Astrocyte (in vitro differentiated cells and primary cell): ENCODE measurements at regions not wholly inside any gene's neighbourhood (a gene's known extent, or its start where the extent isn't known, plus 50 kb on each side); places are given as distances from the start of the nearest gene placed in this dataset.

Experiments
- DNase-seq: peaks from one replicate; pipeline ENCODE4 v3.0.0-alpha.2; 2010; ENCODE audit warnings: low read depth
- FAIRE-seq: peaks from 2 replicates; lab custom pipeline; 2011; peaks lifted over from hg19 to GRCh38; lab: Jason Lieb, UNC
- H2AFZ ChIP-seq: 2 replicates; pipeline ENCODE4 v1.6.0; 2012; ENCODE audit warnings: low read depth, low read length, inconsistent platforms
- H3K27ac ChIP-seq: 2 replicates; pipeline ENCODE4 v1.5.1; 2011; ENCODE audit warnings: low read depth, low read length, inconsistent platforms
- H3K27me3 ChIP-seq: 2 replicates; pipeline ENCODE4 v1.6.0; 2011; ENCODE audit warnings: low read length, inconsistent platforms; ENCODE audit not compliant: insufficient read depth
- H3K36me3 ChIP-seq: 2 replicates; pipeline ENCODE4 v1.5.1; 2011; ENCODE audit warnings: low read length, inconsistent platforms; ENCODE audit not compliant: insufficient read depth
- H3K4me1 ChIP-seq: 2 replicates; pipeline ENCODE4 v1.5.1; 2011; ENCODE audit warnings: low read length, inconsistent platforms; ENCODE audit not compliant: insufficient read depth
- H3K4me2 ChIP-seq: 2 replicates; pipeline ENCODE4 v1.6.0; 2012; ENCODE audit warnings: low read length, inconsistent platforms
- H3K4me3 ChIP-seq: 2 replicates; pipeline ENCODE4 v1.5.1; 2011; ENCODE audit warnings: low read depth, mild to moderate bottlenecking, low read length, inconsistent platforms; ENCODE audit not compliant: insufficient read depth
- H3K79me2 ChIP-seq: 2 replicates; pipeline ENCODE4 v1.6.0; 2012; ENCODE audit warnings: mild to moderate bottlenecking, low read length, inconsistent platforms; ENCODE audit not compliant: insufficient read depth
- H3K9ac ChIP-seq: 2 replicates; pipeline ENCODE4 v1.6.0; 2012; ENCODE audit warnings: mild to moderate bottlenecking, low read length, inconsistent platforms
- H3K9me3 ChIP-seq: 2 replicates; pipeline ENCODE4 v1.5.1; 2012; ENCODE audit warnings: low read depth, mild to moderate bottlenecking, low read length, inconsistent platforms; ENCODE audit not compliant: insufficient read depth
- H4K20me1 ChIP-seq: 2 replicates; pipeline ENCODE4 v1.6.0; 2012; ENCODE audit warnings: low read length, inconsistent platforms; ENCODE audit not compliant: insufficient read depth
- H3K27ac Mint-ChIP-seq: one replicate; pipeline ENCODE4 v1.8.0; 2021; ENCODE audit warnings: mild to moderate bottlenecking, mixed read lengths; ENCODE audit not compliant: unreplicated experiment
- H3K27me3 Mint-ChIP-seq: one replicate; pipeline ENCODE4 v1.8.0; 2021; ENCODE audit warnings: low read depth, mixed read lengths; ENCODE audit not compliant: unreplicated experiment
- H3K36me3 Mint-ChIP-seq: one replicate; pipeline ENCODE4 v1.8.0; 2021; ENCODE audit warnings: low read depth, mixed read lengths; ENCODE audit not compliant: unreplicated experiment
- H3K4me1 Mint-ChIP-seq: one replicate; pipeline ENCODE4 v1.8.0; 2021; ENCODE audit warnings: low read depth, mixed read lengths; ENCODE audit not compliant: unreplicated experiment
- H3K4me3 Mint-ChIP-seq: one replicate; pipeline ENCODE4 v1.8.0; 2021; ENCODE audit warnings: mild to moderate bottlenecking, moderate library complexity, mixed read lengths; ENCODE audit not compliant: unreplicated experiment
- H3K9me3 Mint-ChIP-seq: one replicate; pipeline ENCODE4 v1.8.0; 2021; ENCODE audit warnings: mild to moderate bottlenecking, mixed read lengths; ENCODE audit not compliant: unreplicated experiment
- CTCF ChIP-seq: IDR thresholded peaks from 2 replicates; pipeline ENCODE4 v1.5.1; 2011; ENCODE audit warnings: low read depth, mild to moderate bottlenecking, inconsistent platforms, low read length, moderate library complexity; ENCODE audit not compliant: insufficient read depth
- EZH2 ChIP-seq: IDR thresholded peaks from 2 replicates; pipeline ENCODE4 v1.6.1; 2012; ENCODE audit warnings: mild to moderate bottlenecking, low read length, inconsistent platforms; ENCODE audit not compliant: insufficient read depth

- no peaks in the 10 kb centered on the region for H3K36me3 Mint-ChIP-seq
- no peaks in the 10 kb centered on the region for H3K4me1 Mint-ChIP-seq
- no peaks in the 10 kb centered on the region for H3K9me3 ChIP-seq
- TF ChIP-seq CTCF (peak; percentile 16), EZH2 (no peak)
- H3K4me3 ChIP-seq = no peak overlapping the region
- H3K36me3 ChIP-seq = no peaks in the 10 kb centered on the region
- no peak for FAIRE-seq
- no peaks in the 10 kb centered on the region for H3K4me1 ChIP-seq
- H3K4me3 Mint-ChIP-seq = no peak overlapping the region
- H3K79me2 ChIP-seq = no peaks in the 10 kb centered on the region
- no peak overlapping the region for H3K27ac Mint-ChIP-seq
- H2AFZ ChIP-seq = no peak overlapping the region
- H3K27ac ChIP-seq = no peak overlapping the region
- H4K20me1 ChIP-seq = no peaks in the 10 kb centered on the region
- peaks cover 26% of the 10 kb centered on the region for H3K27me3 Mint-ChIP-seq
- no peak for DNase-seq
- H3K27me3 ChIP-seq = no peaks in the 10 kb centered on the region
- H3K9me3 Mint-ChIP-seq = no peaks in the 10 kb centered on the region
- peak overlapping the region; percentile 15 for H3K4me2 ChIP-seq
- no peak overlapping the region for H3K9ac ChIP-seq
Measured at GRCh38 chr13:53200498-53201453, 172.2 kb downstream of the OLFM4 start.

- TF ChIP-seq CTCF (peak; percentile 3), EZH2 (no peak)
- no peaks in the 10 kb centered on the region for H3K9me3 Mint-ChIP-seq
- H3K27me3 Mint-ChIP-seq = peaks cover 26% of the 10 kb centered on the region
- H3K36me3 ChIP-seq = no peaks in the 10 kb centered on the region
- H2AFZ ChIP-seq = no peak overlapping the region
- H3K4me3 ChIP-seq = no peak overlapping the region
- no peaks in the 10 kb centered on the region for H4K20me1 ChIP-seq
- H3K36me3 Mint-ChIP-seq = no peaks in the 10 kb centered on the region
- FAIRE-seq = no peak
- no peaks in the 10 kb centered on the region for H3K27me3 ChIP-seq
- H3K9ac ChIP-seq = no peak overlapping the region
- H3K4me1 Mint-ChIP-seq = no peaks in the 10 kb centered on the region
- no peak overlapping the region for H3K4me3 Mint-ChIP-seq
- no peaks in the 10 kb centered on the region for H3K4me1 ChIP-seq
- H3K9me3 ChIP-seq = no peaks in the 10 kb centered on the region
- peak overlapping the region; percentile 15 for H3K4me2 ChIP-seq
- DNase-seq = no peak
- no peak overlapping the region for H3K27ac Mint-ChIP-seq
- H3K27ac ChIP-seq = no peak overlapping the region
- no peaks in the 10 kb centered on the region for H3K79me2 ChIP-seq
Measured at GRCh38 chr13:53201454-53202225, 173.0 kb downstream of the OLFM4 start.
